G401 (cell line): ENCODE measurements at regions not wholly inside any gene's neighbourhood (a gene's known extent, or its start where the extent isn't known, plus 50 kb on each side); places are given as distances from the start of the nearest gene placed in this dataset.
"Not testable (repeated sequence)": the region's sequence is repeated elsewhere in the genome, so short reads cannot be mapped to it uniquely, and the experiment has no call there.

Experiments
- DNase-seq: peaks from one replicate; pipeline ENCODE4 v3.0.0-alpha.2; 2015; ENCODE audit warnings: low spot score
- in situ Hi-C: cut with HindIII; loops from 2 replicates; pipeline ENCODE4 v1.10.0; 2016; ENCODE audit warnings: low sequenced_read_pairs, mixed read lengths

DNA sequence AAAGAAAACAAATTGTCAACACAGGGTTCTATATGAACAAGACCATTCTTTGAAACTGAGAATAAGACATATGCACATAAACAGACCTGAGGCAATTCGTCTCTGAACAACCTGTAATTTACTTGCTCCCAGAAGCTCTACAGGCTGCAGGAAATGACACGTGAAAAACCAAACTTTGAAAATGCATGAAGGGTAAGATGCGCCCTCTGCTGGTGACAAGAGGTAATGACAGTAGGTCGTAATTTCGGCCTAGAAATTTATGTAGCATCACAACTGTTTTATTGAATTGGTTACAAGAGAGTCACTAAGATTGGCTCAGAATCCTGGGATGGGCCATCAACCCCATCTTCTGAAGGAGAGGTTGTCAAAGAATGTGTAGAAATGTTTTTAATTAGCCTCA is 276.5 kb downstream of the PPP4R3C start:
- in situ Hi-C loops, result no loop called here
- peak; percentile 0 for DNase-seq

DNA sequence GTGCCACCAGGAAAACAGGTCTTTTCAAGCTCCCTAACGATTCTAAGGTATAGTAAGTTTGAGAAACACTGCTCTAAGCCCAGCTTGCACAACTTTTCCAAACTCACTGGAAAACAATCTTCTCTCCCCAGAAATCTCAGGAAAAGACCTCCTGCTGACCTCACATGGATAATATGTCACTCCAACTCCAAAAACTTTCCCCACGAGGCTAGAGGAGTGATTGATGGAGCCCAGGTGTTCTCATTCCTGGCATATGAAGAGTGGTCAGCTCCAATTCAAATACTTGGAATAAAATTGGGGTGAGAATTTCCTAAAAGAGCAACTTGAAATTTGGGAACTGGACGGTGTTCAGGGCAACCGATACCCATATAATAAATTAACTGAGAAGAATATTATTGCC is 299.9 kb downstream of the PPP4R3C start:
- DNase-seq, result no peak
- in situ Hi-C loops, result no loop called here

DNA sequence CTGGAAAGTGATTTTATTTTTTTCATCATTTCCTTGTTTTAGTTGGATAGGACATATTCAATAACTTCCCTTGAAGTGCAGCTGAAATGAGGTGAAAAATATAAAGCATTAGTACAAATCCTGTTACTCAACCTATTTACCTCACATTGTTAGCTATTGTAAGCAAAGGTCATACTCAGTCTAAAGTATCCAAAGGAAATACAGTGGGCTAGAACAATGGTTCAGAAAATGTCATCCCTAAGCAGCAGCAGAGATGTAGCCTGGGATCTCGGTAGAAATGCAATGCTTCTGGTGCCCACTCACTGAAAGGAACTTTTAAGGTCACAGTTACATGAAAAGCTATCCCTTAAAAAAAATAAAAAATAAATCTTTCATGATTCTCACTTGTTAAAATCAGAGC is 300.6 kb downstream of the PPP4R3C start:
- in situ Hi-C loops, result no loop called here
- no peak for DNase-seq

DNA sequence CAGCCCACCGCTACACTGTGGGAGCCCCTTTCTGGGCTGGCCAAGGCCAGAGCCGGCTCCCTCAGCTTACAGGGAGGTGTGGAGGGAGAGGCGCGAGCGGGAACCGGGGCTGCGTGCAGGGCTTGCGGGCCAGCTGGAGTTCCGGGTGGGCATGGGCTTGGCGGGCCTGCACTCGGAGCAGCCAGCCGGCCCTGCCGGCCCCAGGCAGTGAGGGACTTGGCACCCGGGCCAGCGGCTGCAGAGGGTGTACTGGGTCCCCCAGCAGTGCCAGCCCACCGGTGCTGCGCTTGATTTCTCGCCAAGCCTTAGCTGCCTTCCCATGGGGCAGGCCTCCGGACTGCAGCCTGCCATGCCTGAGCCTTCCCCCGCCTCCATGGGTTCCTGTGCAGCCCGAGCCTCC is 306.2 kb downstream of the PPP4R3C start:
- in situ Hi-C loops, DNase-seq: not testable (repeated sequence)

DNA sequence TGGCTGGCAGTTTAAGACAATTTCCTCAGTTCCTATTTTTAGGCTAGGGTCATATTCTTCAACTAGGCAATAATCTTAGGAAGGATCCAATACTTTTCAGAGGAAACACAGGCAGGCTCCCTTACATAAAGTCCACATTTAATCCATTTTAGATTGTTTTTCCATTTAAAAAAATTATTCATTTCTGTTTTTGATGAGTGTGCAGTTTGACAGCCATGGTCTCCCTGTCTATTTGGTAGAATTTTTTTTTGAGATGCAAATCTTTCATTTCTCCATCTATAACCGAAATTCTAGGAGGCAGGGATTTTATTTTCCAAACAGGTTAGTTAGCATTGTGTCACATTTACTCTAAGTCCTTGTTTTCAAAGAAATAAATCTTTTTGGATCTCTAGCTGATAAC is 326.8 kb downstream of the PPP4R3C start:
- DNase-seq, result no peak
- in situ Hi-C loops, result no loop called here

DNA sequence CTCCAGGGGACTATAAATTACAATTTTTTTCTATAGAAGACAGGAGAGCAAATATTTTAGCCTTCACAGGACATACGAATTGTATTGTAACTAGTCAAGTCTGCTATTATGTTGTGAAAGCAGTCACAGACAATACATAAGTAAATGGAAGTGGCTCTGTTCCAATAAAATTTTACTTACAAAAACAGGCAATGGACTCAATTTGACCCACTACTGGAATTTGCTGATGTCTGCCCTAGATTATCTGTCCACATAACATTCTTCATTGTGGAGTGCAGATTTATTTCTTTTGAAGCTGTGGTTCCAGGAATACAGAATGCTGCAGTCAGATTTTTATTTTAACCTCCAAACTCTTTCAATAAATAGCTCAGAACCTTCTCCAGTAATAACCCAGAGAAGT is 330.3 kb downstream of the PPP4R3C start:
- in situ Hi-C loops, result no loop called here
- DNase-seq, result no peak

DNA sequence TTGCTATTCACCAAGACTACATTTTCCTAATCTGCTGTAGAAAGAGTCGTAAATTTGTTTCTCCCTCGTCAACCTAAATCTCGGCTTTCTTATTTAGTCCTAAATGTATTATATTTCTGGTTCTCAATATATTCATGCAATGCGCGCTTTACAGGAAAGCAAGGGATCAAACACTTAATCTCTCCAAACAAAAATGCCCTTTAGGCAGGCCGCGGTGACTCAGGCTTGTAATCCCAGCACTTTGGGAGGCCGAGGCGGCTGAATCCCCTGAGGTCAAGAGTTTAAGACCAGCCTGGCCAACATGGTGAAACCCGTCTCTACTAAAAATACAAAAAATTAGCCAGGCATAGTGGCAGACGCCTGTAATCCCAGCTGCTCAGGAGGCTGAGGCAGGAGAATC is 376.0 kb downstream of the PPP4R3C start:
- in situ Hi-C loops, DNase-seq: not testable (repeated sequence)

DNA sequence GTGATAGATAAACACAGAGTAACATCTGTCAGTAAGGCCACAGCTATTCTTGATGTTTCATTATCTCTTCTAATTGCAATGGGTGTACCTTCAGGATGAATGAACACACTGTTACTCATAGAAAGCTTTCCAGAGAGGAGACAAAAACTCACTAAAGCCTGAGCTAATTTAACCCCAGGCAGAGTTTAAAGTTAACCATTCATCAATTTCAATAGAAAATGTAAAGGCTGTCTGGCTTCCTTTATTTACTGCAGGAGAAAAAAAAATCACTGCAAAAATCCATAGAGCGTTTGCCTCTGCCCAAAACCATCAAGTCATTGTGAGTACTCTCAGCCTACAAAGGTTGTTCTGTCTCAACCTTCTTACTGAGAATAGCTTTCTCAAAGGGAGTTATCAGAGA is 376.9 kb downstream of the PPP4R3C start:
- in situ Hi-C loops, result no loop called here
- DNase-seq, result no peak

DNA sequence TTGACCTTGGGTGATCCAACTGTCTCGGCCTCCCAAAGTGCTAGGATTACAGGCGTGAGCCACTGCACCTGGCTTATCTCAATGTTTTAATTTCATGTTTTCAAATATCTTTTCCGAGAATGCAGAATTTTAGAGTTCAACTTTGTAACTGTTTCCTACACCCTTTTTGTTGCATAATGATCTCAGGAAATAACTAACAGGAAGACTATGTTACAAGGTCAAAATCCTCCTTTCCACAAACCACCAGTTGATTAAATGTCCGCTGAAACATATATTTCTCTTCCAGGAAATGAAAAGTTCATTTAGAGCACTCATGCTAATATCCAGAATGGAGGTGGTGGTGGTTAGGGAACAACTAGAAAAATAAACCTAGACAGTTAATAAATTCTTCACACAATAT is 377.8 kb downstream of the PPP4R3C start:
- DNase-seq, result no peak
- in situ Hi-C loops, result no loop called here

DNA sequence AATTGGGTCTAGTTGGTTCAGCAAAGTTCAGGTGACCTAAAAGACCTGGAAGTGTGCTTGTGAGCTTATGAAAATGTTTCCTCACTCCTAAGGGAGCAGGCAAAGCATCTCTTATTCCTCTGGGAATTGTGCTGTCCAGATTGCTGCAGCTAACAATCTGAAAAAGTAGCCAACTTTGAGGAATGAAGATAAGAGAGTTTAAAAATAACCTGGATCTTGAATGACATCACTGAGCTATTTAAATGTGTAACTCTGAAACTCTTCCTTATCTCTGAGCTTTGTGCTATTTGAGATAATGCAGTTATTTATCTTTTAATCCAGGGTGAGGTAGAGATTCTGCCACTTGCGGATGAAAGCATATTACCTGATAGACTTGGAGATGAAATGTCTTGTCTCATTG is 384.8 kb downstream of the PPP4R3C start:
- in situ Hi-C loops, result no loop called here
- DNase-seq, result no peak

DNA sequence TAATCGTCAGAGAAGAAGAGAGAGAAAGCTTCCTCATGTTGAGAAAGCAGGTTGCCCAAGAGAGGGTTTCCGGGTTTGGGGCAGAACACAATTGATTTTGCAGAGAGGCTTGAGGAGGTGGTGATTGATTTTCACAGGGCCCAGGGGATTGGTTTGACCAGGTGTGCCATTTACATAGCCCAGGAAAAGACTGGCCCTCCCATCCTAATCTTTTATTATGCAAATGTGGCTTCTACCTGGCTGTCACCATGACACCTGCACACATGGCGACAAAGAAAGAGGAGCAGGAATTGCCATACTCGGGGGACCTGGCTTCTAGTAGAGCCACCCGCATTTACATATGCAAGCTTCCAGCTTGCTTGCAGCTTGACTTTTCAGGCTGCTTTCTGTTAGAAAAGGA is 405.3 kb downstream of the PPP4R3C start:
- in situ Hi-C loops, result no loop called here
- DNase-seq, result no peak

DNA sequence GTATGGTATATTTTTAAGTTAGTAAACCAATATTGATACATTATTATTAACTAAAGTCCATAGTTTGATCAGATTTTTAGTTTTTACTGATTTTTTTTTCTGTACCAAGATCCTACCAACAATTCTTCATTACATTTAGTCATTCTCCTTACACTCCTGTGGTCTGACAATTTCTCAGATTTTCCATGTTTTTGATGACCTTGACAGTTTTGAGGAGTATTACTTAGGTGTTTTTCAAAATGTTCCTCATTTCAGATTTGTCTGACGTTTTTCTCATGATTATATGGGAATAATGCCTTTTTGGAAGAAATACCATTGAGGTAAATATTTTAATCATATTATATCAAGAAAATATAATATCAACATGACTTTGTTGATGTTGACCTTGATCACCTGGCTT is 423.8 kb downstream of the PPP4R3C start:
- in situ Hi-C loops, result no loop called here
- DNase-seq, result no peak

DNA sequence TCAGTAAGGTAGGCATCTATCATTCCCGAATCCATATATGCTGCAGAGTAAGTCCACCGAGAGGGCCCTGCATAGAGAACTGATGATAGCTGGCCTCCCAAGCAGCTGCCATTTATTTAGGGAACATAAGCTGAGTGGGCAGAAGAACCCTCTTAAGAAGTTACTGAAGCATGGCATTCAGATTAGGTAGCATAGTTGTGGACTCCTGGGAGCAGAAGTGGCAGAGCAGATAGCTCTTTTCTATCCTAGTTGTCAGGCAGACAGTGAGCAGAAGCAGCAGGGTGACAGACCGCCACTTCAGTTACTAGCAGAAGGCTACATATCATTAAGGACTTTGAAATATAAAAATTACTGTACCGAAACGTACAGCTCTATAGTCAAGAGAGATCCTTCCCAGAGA is 454.7 kb downstream of the PPP4R3C start:
- DNase-seq, result no peak
- in situ Hi-C loops, result no loop called here

DNA sequence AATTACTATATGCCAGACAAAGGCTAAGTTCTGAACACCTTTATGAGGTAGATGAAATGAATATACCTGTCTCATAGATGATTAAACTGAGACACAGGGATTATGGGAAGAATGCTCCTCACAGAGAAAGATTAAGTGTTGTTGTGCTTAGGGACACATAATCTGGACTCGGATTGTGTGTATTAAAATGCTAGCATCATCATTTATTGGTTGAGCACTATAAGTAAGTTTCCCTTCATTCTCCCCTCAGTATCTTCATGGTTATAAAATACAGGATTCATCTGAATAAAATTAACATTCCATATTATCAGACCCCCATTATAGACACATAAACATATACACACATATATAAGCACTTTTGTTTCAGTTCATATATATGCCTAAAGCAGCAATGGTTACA is 463.5 kb downstream of the PPP4R3C start:
- in situ Hi-C loops, result no loop called here
- no peak for DNase-seq

DNA sequence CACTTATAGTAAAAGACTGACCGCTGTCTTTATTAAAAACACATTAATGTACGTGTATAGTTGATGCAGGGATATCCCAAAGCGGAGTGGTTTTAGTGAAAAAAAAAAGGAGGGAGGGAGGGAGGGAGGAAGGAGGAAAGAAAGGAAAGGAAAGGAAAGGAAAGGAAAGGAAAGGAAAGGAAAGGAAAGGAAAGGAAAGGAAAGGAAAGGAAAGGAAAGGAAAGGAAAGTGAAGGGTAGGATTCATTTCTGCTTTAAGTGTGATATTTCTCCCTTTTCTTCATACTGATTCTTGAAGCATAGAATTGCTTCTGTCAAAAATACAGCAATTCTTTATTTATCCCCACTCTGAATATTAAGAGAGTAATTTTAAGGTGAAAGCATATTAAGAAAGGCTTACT is 504.9 kb downstream of the PPP4R3C start:
- in situ Hi-C loops, result no loop called here
- DNase-seq, result no peak

DNA sequence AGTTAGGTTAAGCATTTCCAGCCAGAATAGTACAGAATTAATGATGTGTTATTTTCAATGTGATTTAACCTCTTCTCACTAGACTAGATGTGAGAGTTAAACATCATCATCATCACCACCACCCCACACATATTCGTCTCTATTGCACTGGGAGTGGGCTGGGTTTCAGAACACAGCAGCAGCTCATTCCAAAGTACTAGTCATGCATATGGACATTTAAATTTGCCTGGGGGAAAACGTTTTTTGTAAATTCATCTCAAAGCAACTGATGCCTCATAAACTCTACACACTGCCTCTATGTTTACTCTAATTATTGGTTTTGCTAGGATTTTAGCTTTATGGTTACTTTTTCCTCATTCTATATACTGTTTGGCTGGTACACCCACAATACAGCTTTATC is 509.1 kb downstream of the PPP4R3C start:
- no peak for DNase-seq
- in situ Hi-C loops, result no loop called here

DNA sequence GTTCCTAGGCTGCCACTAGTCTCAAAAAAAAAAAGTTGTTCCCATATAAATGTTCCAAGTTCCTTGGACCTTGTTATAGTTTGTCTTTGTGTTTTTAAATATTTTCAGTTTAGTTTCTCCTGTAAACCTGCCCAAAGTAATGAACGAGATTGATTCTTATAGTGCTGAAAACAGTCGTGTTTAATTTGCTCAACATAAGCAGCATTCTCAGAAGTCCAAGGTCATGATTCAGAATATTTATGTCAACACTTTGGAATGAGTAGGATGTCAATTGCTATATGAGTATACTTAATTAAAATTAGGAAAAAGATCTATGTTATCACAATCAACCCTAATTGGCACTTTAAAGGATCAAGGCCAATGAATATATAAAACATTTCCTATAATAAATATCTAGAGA is 510.9 kb downstream of the PPP4R3C start:
- in situ Hi-C loops, result no loop called here

DNA sequence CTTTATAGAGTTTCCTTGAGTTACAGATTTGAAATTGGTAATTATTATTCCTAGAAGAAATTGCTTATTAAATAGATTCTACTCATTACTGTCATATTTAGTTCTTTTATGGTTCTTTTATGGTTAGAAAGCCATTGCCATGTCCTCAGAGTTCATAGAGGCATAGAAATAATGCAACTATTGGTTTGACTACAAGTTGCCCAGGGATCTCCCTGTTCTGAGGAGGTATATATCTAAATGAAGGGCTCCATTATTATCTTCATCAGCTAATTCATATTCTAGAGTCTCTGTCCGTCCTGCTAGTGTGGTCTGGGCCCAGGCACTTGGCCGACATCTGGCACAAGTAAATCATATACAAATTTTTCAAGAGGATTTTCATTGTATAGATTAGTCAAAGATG is 535.7 kb downstream of the PPP4R3C start:
- no peak for DNase-seq
- in situ Hi-C loops, result no loop called here

More for the DNA sequence above, 510.9 kb downstream of the PPP4R3C start:
- DNase-seq, result no peak

DNA sequence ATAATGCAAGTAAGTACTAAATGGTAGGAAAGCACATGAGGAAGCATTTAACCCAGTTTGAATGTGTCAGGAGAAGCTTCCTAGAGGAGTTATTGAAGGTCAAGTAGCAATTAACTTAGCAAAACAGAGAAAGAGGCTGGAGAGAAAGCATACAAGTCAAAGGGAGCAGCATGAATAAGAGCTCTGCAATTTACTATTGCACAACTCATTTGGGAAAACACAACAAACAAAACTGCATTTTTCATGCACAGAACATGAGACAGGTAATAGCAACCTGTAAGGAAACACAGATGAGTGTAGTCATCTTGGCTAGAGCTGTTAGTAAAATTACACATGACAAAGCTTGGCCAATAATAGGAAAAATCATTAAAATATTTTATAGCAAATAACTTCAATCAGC is 538.1 kb downstream of the PPP4R3C start:
- in situ Hi-C loops, result no loop called here
- DNase-seq, result no peak

DNA sequence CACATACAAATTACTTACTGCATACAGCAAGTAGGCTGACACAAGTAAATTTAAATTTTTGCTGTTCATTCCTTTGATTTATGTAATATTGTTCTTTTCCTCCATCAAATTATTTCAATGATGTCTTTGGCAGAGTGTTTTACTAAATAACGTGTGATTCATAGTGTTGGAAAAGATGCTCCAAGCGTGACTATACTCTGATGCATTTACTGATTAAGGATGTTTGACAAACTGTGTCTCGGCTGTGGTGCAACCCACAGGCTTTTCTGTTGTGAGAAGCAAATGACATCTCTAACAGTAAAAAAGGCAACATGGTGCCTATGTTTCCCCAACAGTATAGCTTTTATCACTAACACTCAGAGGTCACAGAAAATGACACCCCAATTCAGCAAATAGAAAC is 540.9 kb downstream of the PPP4R3C start:
- in situ Hi-C loops, result no loop called here
- no peak for DNase-seq

DNA sequence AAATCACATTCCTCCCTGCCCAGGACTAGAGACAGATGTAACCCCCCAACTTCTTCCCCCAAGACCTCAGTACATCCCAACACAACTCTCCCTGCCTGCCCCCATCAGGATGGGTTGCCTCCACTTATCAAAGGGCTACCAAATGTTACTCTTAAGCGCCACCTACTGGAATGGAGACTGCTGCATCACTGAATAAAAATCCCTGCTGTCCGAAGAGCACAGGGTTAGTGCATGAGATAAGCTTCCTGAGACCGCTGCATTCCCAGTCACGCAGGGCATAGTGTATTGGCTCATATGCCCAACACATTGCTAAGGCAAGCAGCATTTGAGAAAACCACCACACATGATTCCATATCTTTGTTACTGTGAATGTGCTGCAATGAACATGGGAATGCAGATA is 544.5 kb downstream of the PPP4R3C start:
- DNase-seq, result no peak
- in situ Hi-C loops, result no loop called here

DNA sequence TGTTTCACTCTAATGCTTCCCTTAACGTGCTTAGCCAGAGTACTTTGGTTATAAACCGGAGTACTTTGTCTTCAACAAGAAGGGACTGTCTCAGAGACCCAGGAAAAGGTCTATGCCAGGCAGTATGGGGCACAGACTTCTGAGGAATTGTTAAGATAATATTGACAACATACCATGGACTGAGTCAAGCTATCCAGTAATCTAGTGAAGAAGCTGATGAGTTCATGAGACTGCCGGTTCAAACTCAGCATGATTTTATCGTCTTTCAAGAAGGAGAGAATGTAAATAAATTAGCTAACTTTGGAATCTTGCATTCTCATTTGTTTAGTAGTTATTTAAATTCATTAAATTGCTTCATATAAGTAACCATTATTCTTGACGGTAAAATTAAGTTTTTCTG is 546.1 kb downstream of the PPP4R3C start:
- in situ Hi-C loops, result no loop called here
- no peak for DNase-seq
